HepG2 (cell line): ENCODE measurements at regions not wholly inside any gene's neighbourhood (a gene's known extent, or its start where the extent isn't known, plus 50 kb on each side); places are given as distances from the start of the nearest gene placed in this dataset.

ENCODE experiments used
- ARID5B ChIP-seq: IDR thresholded peaks from 2 replicates; pipeline ENCODE4 v1.4.0; 2020; ENCODE audit warnings: mild to moderate bottlenecking, missing genetic modification reagents
- GLMP ChIP-seq: sonication (generic); formaldehyde crosslinking; IDR thresholded peaks from 2 replicates; pipeline ENCODE4 v1.9.0; 2021; ENCODE audit warnings: missing genetic modification reagents, mild to moderate bottlenecking, borderline replicate concordance
- HDAC2 ChIP-seq: sonication (generic); formaldehyde crosslinking; IDR thresholded peaks from 2 replicates; pipeline ENCODE4 v1.4.0; 2020; ENCODE audit warnings: missing genetic modification reagents
- RNF2 ChIP-seq: fragments of 450-650 bp; conservative IDR thresholded peaks from 2 replicates; pipeline ENCODE4 v1.6.1; 2016; ENCODE audit warnings: low read depth
- SIX1 ChIP-seq: sonication (generic); formaldehyde crosslinking; IDR thresholded peaks from 2 replicates; pipeline ENCODE4 v1.4.0; 2020; ENCODE audit warnings: missing genetic modification reagents, borderline replicate concordance
- SP5 ChIP-seq: IDR thresholded peaks from 2 replicates; pipeline ENCODE4 v1.6.1; 2016; ENCODE audit warnings: low read depth, borderline replicate concordance
- TBX2 ChIP-seq: sonication (generic); formaldehyde crosslinking; IDR thresholded peaks from 2 replicates; pipeline ENCODE4 v1.5.0; 2020; ENCODE audit warnings: missing genetic modification reagents, mild to moderate bottlenecking, borderline replicate concordance
- XRCC5 ChIP-seq: fragments of 200-400 bp; formaldehyde crosslinking; optimal IDR thresholded peaks from 2 replicates; pipeline ENCODE3; 2017; ENCODE audit warnings: mild to moderate bottlenecking, low read length
- ZSCAN29 ChIP-seq: sonication (generic); formaldehyde crosslinking; conservative IDR thresholded peaks from 2 replicates; pipeline ENCODE4 v1.4.0; 2020; ENCODE audit warnings: mild to moderate bottlenecking, missing genetic modification reagents

GRCh38 chr2:234686088-234686890, 189.4 kb upstream of the ARL4C start (continued):
- TF ChIP-seq GLMP (CRISPR knock-in tag) (no peak), RNF2 (no peak), ARID5B (peak; percentile 50), SIX1 (CRISPR knock-in tag) (no peak), ZSCAN29 (CRISPR knock-in tag) (no peak), TBX2 (CRISPR knock-in tag) (0 out of 2 replicates have a peak, but pooled peaks have one; percentile 20), HDAC2 (CRISPR knock-in tag) (0 out of 2 replicates have a peak, but pooled peaks have one; percentile 31), SP5 (peak; percentile 48; the same call in 1 of the 2 replicates), XRCC5 (peak; percentile 40)
